HG03571 (cell line): ENCODE measurements at regions not wholly inside any gene's neighbourhood (a gene's known extent, or its start where the extent isn't known, plus 50 kb on each side); places are given as distances from the start of the nearest gene placed in this dataset.
"Not testable (repeated sequence)": the region's sequence is repeated elsewhere in the genome, so short reads cannot be mapped to it uniquely, and the experiment has no call there.

Experiments
- ATAC-seq: cut with Tn5 transposase; IDR thresholded peaks from one replicate; pipeline ENCODE4 v1.9.1; 2021; ENCODE audit not compliant: unreplicated experiment

- ATAC-seq: not testable (repeated sequence)
Observed at GRCh38 chr9:41367301-41367700, 178.2 kb upstream of the ZNG1F start.

- not testable (repeated sequence) for ATAC-seq
Observed at GRCh38 chr9:41361790-41362189, 172.7 kb upstream of the ZNG1F start.

- ATAC-seq: not testable (repeated sequence)
Observed at GRCh38 chr9:41359116-41359515, 170.0 kb upstream of the ZNG1F start.

- ATAC-seq: not testable (repeated sequence)
Observed at GRCh38 chr9:41358682-41359081, 169.6 kb upstream of the ZNG1F start.

GRCh38 chr9:41357918-41358404 lies 168.8 kb upstream of the ZNG1F start:
- ATAC-seq: not testable (repeated sequence)

GRCh38 chr9:41357350-41357748 lies 168.2 kb upstream of the ZNG1F start:
- ATAC-seq: not testable (repeated sequence)

GRCh38 chr9:41356588-41357349 lies 167.7 kb upstream of the ZNG1F start:
- not testable (repeated sequence) for ATAC-seq

- not testable (repeated sequence) for ATAC-seq
Observed at GRCh38 chr9:41355712-41356450, 166.8 kb upstream of the ZNG1F start.

- ATAC-seq: not testable (repeated sequence)
Observed at GRCh38 chr9:41354978-41355377, 165.9 kb upstream of the ZNG1F start.

GRCh38 chr9:41354060-41354934 lies 165.2 kb upstream of the ZNG1F start:
- ATAC-seq: not testable (repeated sequence)

- not testable (repeated sequence) for ATAC-seq
Observed at GRCh38 chr9:41353026-41353425, 163.9 kb upstream of the ZNG1F start.

- not testable (repeated sequence) for ATAC-seq
Observed at GRCh38 chr9:41352390-41352789, 163.3 kb upstream of the ZNG1F start.

GRCh38 chr9:41347893-41348292 lies 158.8 kb upstream of the ZNG1F start:
- not testable (repeated sequence) for ATAC-seq

- not testable (repeated sequence) for ATAC-seq
Observed at GRCh38 chr9:41332562-41332961, 143.4 kb upstream of the ZNG1F start.

GRCh38 chr9:41321277-41321676 lies 132.2 kb upstream of the ZNG1F start:
- not testable (repeated sequence) for ATAC-seq

GRCh38 chr9:41308953-41309352 lies 119.8 kb upstream of the ZNG1F start:
- ATAC-seq: not testable (repeated sequence)

GRCh38 chr9:41285744-41286143 lies 96.6 kb upstream of the ZNG1F start:
- ATAC-seq: not testable (repeated sequence)

- not testable (repeated sequence) for ATAC-seq
Observed at GRCh38 chr9:41280299-41281238, 91.5 kb upstream of the ZNG1F start.

- ATAC-seq: not testable (repeated sequence)
Observed at GRCh38 chr9:41279437-41279836, 90.3 kb upstream of the ZNG1F start.

- ATAC-seq: not testable (repeated sequence)
Observed at GRCh38 chr9:41279033-41279432, 89.9 kb upstream of the ZNG1F start.
